ENCODE measurements at regions not wholly inside any gene's neighbourhood (a gene's known extent, or its start where the extent isn't known, plus 50 kb on each side); places are given as distances from the start of the nearest gene placed in this dataset.

- Histone ChIP-seq H3K9me3 (ENCODE audit: severe bottlenecking) (no peaks in the 10 kb centered on the region), H3K27me3 (ENCODE audit: insufficient read depth, low read depth, severe bottlenecking) (no peaks in the 10 kb centered on the region), H3K27ac (no peak overlapping the region), H3K4me3 (ENCODE audit: low read depth, low read length) (no peak overlapping the region), H3K36me3 (no peaks in the 10 kb centered on the region)
- no peak for TF ChIP-seq CTCF (IDR thresholded peaks at IDR 0.05; ENCODE audit: low read depth, low read length)
- DNase-seq = no peak
Observed at GRCh38 chr3:110779581-110779980, 292.0 kb upstream of the NECTIN3 start.

GRCh38 chr3:110783541-110783940 is 288.1 kb upstream of the NECTIN3 start:
- no peak for DNase-seq
- H3K36me3 ChIP-seq = no peaks in the 10 kb centered on the region
- H3K27me3 ChIP-seq (ENCODE audit: insufficient read depth, low read depth, severe bottlenecking) = no peaks in the 10 kb centered on the region
- no peak overlapping the region for H3K27ac ChIP-seq
- no peaks in the 10 kb centered on the region for H3K9me3 ChIP-seq (ENCODE audit: severe bottlenecking)
- H3K4me3 ChIP-seq (ENCODE audit: low read depth, low read length) = no peak overlapping the region
- no peak for TF ChIP-seq CTCF (IDR thresholded peaks at IDR 0.05; ENCODE audit: low read depth, low read length)

GRCh38 chr3:110788794-110789193 is 282.8 kb upstream of the NECTIN3 start:
- Histone ChIP-seq H3K27me3 (ENCODE audit: insufficient read depth, low read depth, severe bottlenecking) (no peaks in the 10 kb centered on the region), H3K27ac (no peak overlapping the region), H3K36me3 (no peaks in the 10 kb centered on the region), H3K4me3 (ENCODE audit: low read depth, low read length) (no peak overlapping the region), H3K9me3 (ENCODE audit: severe bottlenecking) (no peaks in the 10 kb centered on the region)
- DNase-seq = no peak
- no peak for TF ChIP-seq CTCF (IDR thresholded peaks at IDR 0.05; ENCODE audit: low read depth, low read length)

GRCh38 chr3:110789315-110789714 is 282.3 kb upstream of the NECTIN3 start:
- Histone ChIP-seq H3K27me3 (ENCODE audit: insufficient read depth, low read depth, severe bottlenecking) (no peaks in the 10 kb centered on the region), H3K36me3 (no peaks in the 10 kb centered on the region), H3K4me3 (ENCODE audit: low read depth, low read length) (no peak overlapping the region), H3K9me3 (ENCODE audit: severe bottlenecking) (no peaks in the 10 kb centered on the region), H3K27ac (no peak overlapping the region)
- TF ChIP-seq CTCF (IDR thresholded peaks at IDR 0.05; ENCODE audit: low read depth, low read length) = no peak
- no peak for DNase-seq

- Histone ChIP-seq H3K36me3 (no peaks in the 10 kb centered on the region), H3K9me3 (ENCODE audit: severe bottlenecking) (no peaks in the 10 kb centered on the region), H3K27me3 (ENCODE audit: insufficient read depth, low read depth, severe bottlenecking) (no peaks in the 10 kb centered on the region), H3K4me3 (ENCODE audit: low read depth, low read length) (no peak overlapping the region), H3K27ac (no peak overlapping the region)
- no peak for DNase-seq
- no peak for TF ChIP-seq CTCF (IDR thresholded peaks at IDR 0.05; ENCODE audit: low read depth, low read length)
Observed at GRCh38 chr3:110790631-110791030, 281.0 kb upstream of the NECTIN3 start.

- no peaks in the 10 kb centered on the region for H3K27me3 ChIP-seq (ENCODE audit: insufficient read depth, low read depth, severe bottlenecking)
Observed at GRCh38 chr3:110791995-110792686, 279.5 kb upstream of the NECTIN3 start.

More at GRCh38 chr3:110791995-110792686, 279.5 kb upstream of the NECTIN3 start:
- Histone ChIP-seq H3K36me3 (no peaks in the 10 kb centered on the region), H3K27ac (no peak overlapping the region), H3K4me3 (ENCODE audit: low read depth, low read length) (no peak overlapping the region), H3K9me3 (ENCODE audit: severe bottlenecking) (no peaks in the 10 kb centered on the region)
- no peak for TF ChIP-seq CTCF (IDR thresholded peaks at IDR 0.05; ENCODE audit: low read depth, low read length)
- no peak for DNase-seq

Measured in WERI-Rb-1 (cell line).